GM23338 (cell line): ENCODE measurements at regions not wholly inside any gene's neighbourhood (a gene's known extent, or its start where the extent isn't known, plus 50 kb on each side); places are given as distances from the start of the nearest gene placed in this dataset.

Experiments
- CTCF ChIP-seq, 2 experiments: fragments of 200-600 bp in 1 of 2; sonication (generic) in 1 of 2; conservative IDR thresholded peaks; 2 replicates each; pipeline versions ENCODE4 v1.5.1 to v1.6.1; 2016 to 2017; ENCODE audit warnings: antibody characterized with exemption in 2 of 2, low read depth in 2 of 2, mild to moderate bottlenecking in 2 of 2, moderate library complexity in 1 of 2
- EZH2 ChIP-seq: fragments of 200-600 bp; sonication (generic); IDR thresholded peaks from one replicate; pipeline ENCODE4 v1.8.0; 2017; ENCODE audit warnings: antibody characterized with exemption, mild to moderate bottlenecking, low read depth; ENCODE audit not compliant: unreplicated experiment
- EZH2phosphoT487 ChIP-seq: fragments of 200-600 bp; sonication (generic); IDR thresholded peaks from one replicate; pipeline ENCODE4 v1.8.1; 2018; ENCODE audit warnings: antibody characterized with exemption; ENCODE audit not compliant: unreplicated experiment
- POLR2AphosphoS5 ChIP-seq: IDR thresholded peaks from 2 replicates; pipeline ENCODE4 v1.6.1; 2016; ENCODE audit warnings: antibody characterized with exemption, low read depth

GRCh38 chr6:33915134-33915533 lies 111.3 kb upstream of the MLN start:
- TF ChIP-seq CTCF (conservative IDR thresholded peaks at IDR 0.05; ENCODE audit: low read depth in 2 of 2), result no peak
- TF ChIP-seq EZH2, result no peak
- TF ChIP-seq POLR2AphosphoS5, result no peak
- no peak for TF ChIP-seq EZH2phosphoT487
